HG03565 (cell line): ENCODE measurements at regions not wholly inside any gene's neighbourhood (a gene's known extent, or its start where the extent isn't known, plus 50 kb on each side); places are given as distances from the start of the nearest gene placed in this dataset.

Experiments
- ATAC-seq: cut with Tn5 transposase; IDR thresholded peaks from one replicate; pipeline ENCODE4 v1.9.1; 2021; ENCODE audit warnings: mild to moderate bottlenecking, moderate library complexity; ENCODE audit not compliant: unreplicated experiment

DNA sequence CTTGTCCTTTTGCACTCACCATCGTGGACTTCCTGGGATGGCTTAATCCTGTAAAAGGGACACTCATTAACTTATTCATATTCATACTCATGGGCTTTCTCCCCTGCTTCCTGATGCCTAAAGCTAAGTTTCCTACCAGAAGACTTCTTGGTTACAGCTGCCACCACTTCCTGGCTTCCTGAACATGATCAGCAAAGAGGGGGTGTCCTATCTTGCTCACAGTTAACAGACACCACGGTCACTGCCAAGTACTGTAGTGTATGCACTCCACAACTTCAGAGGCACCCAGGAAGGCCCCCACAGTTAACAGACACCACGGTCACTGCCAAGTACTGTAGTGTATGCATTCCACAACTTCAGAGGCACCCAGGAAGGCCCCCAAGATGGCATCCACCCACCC lies 177.8 kb downstream of the SIPA1L2 start:
- no peak for ATAC-seq

DNA sequence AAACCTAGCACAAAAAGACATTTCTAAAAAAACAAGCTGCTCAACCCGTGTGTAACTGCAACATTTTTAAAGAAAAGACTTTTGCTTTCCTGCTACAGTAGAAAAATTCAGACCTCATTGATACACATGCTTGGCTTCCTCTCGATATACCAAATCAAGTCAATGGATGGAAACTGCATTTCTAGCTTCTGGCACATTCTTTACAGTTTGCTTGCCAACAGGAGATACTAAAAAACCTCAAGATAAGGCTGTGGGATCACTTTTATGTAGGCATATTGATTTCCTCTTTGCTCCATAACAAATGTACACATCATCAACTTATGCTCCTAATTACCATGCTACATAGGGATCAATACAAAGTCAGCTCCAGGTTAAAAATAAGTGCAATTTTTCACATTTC lies 178.4 kb downstream of the SIPA1L2 start:
- ATAC-seq, result no peak

DNA sequence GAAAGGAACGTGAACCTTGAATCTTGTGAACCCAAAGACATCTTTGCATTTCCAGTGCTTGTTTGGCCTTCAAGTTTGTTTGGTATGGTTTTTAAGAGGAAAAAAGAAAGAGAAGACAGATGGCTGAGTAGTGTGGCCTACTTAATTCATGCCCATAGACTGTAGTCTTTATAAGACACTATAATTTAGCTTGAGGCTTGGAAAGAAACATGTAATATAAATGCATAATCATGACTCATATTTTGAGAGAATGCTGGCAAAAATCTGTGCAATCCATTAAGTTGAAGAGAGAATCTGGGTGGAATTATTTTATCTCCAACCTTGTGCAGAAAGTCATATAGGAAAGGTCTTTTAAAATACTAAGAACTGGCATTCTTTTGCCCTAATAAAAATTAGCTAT lies 179.3 kb downstream of the SIPA1L2 start:
- no peak for ATAC-seq

DNA sequence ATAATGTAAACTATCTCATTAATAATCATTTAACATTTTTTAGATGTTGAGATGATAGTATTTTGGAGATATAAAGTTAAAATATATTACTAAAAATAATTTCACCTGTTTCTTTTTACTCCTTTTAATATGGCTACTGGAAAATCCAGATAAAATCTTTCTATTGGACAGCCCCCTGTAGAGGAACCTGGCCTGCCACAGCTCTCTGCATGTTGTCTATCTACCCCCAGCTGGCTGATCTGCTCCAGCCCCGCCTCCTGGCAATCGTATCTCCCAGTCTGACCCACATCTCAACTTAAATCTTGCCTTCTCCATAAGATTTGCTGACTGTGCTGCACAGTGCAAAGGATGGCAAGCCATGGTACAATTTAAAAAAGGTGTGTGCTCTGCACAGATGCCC lies 182.8 kb downstream of the SIPA1L2 start:
- no peak for ATAC-seq

DNA sequence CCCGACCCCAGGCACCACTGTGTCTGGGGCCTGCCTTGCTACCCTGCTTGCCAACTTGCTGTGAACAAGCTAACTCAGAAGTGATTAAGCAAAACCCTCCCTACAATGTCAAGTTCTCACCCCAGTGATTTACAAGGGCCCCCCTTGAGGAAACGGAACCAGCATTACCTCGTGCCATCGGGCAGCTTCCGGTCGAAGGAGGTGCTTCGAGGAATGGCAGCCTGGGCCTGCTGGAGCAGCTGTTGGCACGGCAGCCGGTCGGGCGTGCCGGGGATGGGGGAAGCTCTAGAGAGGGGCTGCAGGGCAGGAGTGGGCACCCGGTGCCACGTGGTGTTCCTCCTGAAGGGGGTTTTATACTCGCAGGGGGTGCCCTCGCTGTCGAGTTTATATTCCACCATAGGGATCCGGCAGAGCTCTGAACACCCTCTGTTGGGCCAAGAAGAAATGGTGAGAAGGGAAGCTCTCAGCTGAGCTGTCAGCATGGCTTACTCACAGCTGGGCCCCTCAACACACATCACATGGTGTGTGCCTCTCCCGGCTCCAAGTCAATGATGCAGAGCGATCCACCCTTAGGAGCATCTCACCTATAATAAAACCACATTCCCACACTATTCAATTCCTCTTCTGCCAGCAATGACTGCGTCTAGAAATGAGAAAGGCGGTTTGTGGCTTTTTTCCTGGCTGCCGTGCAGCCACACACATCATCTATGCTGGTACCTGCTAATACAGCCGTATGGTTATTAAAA lies 184.4 kb downstream of the SIPA1L2 start:
- no peak for ATAC-seq

DNA sequence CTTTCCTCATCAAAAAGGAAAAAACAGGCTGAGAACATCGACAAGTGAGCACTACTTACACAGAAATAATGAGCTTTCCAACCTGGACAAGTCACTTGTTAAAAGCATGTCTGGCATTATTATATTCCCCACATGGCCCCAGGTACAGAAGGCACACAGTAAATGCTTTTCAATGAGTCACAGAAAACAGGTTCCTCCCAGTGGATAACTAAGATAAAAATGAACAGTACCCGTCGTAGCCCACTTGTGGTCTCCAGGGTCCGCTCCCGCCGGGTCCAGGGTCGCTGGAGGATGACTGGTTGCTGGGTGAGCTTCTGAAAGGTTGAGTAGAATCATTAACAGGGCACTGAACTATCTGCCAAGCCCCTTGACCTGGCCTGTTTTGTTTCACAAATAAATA lies 186.6 kb downstream of the SIPA1L2 start:
- ATAC-seq, result no peak

DNA sequence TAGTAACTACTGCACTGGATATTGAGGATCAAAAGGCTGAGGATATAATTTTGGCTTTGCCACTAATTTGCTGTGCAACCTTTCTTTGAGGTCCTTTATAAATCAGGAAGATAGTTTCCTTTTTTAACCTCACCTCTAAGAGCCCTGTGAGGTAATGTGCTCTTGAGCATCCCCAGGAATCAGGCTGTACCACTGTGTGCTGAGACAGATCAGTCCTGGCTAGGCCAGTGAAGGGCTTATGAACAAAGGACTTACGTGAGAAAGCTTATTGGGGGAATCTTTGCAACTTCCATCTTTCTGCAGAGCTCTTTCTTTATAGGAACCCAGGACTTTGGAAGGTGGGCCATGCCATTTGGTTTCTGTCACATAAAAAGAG lies 188.9 kb downstream of the SIPA1L2 start:
- no peak for ATAC-seq

DNA sequence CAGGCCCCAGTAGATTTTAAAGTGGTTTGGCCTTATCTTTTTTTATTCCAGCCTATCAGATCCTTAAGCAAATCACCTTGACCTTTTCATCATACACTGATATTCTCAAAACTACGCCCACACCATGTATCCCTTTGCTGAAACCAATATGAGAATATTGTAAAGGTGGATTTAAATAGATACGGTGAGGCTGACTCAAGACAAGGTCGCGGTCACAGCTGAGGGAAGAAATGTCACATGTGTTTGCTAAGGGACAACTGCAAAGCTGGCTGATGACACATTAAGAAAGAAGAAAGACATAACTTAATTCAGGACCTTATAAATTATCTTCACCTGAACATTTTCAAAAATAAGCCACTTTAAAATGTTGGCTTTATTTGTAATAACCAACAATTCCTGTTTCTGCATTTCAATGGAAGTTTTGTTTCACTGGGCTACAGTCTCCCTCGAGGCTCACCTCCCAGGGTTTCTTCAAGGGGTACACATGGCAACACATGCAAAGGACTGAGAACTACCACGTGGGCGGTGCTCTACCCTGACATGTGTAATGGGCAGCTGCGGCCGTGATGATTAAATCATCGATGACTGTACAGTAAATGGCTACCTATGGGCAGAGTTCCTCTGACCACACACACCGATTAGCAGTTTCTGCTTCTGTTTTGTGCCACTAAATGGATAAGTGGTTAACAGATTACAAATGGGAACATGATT lies 189.5 kb downstream of the SIPA1L2 start:
- ATAC-seq, result peak; percentile 74

DNA sequence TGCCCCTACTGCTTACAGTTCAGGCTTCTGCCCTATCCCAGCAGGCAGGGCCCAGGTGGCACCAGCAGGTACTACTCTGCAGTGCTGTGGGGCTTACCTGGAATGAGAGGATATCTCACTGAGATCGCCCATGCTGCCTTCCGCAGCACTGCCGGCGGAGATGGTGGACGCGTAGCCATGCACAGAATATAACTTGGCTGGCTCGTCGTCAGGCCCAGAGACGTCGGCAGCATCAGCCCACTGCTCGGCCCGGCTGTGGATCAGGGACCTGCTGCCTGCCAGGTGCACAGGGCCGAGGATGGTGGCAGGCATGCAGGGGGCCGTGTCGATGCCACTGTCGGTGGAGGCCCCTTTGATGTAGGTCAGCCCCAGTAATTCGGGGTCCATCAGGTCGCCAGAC lies 190.9 kb downstream of the SIPA1L2 start:
- ATAC-seq, result no peak

DNA sequence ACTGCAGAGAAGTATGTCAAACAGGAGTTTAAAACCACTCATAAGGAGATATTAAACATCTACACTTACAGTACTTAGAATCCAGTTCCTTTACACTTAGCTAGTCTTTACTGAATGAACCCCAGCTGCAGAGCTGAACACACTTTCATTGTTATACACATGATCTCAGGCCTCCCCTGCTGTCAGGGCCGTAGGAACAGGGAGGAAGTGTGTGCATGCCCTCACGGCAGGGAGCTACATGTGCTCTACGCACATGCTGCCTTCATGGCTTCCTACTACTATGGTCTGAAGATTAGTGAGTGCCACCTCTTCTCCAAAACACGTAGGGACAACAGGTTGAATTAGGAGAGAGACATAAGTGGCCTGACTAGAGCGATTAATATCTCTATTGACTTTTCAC lies 191.5 kb downstream of the SIPA1L2 start:
- no peak for ATAC-seq

DNA sequence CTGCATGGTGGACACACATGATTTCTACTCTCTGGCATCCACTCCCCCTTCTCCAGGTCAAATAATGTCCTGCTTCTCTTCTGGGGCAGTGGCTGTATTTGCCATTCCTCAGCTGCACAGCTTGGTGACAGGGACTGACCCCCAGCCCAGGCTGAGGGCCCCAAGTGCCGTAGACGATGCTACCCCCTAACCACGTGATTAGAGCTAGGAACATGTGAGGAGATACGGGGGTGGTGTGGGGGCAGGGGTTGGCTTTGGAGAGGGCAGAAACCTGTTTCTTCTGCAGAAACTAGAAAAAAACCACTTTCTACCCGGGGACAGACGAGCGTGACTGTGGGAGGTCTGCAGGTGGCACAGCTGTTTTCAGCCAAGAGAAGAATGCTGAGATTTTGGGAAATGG lies 192.4 kb downstream of the SIPA1L2 start:
- no peak for ATAC-seq

DNA sequence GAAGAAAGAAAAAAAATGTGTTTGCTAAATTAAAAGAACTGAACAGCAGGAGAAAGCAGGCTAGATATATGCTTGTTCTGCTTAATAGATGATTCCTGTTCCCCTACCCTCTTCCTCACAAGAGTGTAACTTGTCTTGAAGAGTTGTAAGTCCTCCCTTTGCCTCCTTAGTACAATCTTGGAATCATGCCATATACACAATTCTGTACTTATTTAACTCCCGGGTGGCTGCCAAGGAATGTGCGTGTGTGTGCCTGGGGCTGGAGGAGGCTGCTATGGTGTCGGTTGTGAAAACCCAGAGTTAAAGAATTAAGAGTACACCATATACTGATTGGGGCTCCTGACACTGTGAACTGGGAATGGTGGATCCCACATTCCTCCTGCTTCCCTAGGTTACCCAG lies 194.2 kb downstream of the SIPA1L2 start:
- no peak for ATAC-seq

DNA sequence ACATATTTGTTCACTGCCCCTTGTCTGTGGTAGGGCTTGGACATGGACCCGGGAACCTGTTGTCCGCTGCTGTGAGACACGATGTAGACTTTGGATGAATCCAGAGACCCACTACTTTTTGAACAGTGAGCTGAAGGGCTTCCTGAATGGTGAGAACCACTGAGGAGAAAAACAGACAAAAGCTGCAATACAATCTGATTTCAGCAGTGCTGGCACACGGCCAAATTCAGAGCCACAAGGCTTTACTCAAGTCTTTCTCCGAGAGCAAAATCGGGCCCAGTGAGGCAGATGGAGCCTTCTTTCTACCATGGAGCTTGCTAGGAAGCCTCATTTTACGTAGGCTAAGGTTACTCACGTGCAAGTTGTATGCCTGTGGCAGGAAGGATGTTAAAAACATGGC lies 197.6 kb downstream of the SIPA1L2 start:
- no peak for ATAC-seq

DNA sequence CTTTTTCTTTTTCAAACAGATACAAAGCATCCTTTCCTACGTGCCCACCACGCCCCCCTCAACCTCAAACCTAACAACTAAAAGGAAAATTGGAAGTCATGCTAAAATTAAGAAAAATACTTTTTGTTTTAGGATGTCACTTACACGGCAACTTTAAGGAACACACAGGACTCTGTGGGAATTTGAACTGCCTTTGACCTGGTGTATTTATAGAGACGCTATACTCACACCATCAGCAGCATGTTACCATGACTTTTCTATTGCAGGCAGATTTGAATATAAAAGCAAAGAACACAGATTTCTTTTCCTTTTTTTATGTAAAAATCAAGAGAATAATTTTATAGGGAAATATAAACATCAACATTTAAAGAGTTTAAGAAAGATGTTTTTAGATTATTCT lies 198.2 kb downstream of the SIPA1L2 start:
- no peak for ATAC-seq

DNA sequence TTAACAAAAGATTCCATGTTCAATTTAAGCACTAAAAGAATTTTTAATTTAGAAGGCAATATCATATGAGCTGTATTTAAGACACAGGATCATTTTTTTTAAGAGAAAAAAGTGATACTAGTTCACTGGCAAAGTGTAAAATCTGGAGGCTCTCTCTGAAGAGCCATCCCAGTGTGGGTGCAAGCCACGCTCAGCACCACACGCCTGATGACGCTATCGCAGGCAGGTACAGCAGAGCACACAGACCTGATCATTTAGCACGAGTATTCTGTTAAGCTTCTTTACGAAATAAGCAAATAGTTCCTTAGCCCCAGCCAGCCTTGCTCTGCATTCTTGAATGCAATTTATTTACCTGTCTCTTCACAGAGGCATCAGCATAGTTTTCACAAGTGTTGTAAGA lies 198.6 kb downstream of the SIPA1L2 start:
- ATAC-seq, result no peak

DNA sequence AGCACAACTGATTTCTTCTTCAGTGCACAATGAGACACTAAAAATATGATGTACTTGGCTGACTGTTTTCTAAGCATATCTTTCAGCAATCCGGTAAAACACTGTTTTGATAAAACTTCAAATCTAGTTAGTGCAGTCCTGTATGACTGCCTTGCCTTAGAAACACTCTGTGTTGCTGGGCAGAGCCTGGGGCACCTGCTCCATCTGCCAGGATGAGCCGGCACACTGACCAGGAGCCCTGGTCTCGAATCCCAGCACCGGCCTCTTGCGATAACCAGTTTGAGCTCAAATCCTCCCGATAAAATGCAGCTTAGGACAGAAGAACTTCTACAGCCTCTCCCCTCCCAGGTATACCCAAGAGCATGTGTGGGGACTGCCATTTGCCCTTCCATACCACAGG lies 199.5 kb downstream of the SIPA1L2 start:
- ATAC-seq, result no peak

DNA sequence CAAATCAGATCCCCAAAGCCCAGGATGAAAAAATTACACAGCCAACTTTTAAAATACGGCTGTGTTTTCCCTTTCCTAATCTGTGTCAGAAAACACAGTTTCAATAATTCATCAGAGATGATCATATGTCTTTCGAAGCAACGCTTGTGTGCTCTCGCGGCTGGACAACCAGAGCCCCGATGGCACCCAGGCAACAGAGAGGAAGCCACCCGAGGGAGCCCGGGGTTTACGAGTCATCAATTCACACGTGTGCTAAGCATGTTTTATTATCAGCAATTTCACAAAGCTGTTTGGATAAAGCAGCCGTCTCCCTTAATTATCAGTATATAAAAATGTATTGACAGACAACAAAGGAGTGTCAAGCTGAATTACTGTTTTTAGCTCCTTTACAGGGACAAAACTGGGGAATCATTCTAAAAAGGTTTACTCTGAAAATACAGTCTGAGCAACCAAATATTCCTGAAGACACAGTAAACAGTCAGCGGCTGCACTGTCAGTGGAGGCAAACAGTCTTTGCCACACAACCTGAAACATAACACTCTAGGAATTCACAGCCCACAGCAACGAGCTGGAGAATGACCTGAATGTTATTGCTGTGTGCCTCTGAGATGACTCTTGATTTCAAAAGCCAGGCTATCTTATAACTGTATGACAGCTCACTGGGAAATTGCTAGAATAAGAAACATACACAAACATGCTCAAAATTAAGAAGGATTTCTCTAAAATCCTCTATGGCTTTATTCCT lies 201.0 kb downstream of the SIPA1L2 start:
- no peak for ATAC-seq

DNA sequence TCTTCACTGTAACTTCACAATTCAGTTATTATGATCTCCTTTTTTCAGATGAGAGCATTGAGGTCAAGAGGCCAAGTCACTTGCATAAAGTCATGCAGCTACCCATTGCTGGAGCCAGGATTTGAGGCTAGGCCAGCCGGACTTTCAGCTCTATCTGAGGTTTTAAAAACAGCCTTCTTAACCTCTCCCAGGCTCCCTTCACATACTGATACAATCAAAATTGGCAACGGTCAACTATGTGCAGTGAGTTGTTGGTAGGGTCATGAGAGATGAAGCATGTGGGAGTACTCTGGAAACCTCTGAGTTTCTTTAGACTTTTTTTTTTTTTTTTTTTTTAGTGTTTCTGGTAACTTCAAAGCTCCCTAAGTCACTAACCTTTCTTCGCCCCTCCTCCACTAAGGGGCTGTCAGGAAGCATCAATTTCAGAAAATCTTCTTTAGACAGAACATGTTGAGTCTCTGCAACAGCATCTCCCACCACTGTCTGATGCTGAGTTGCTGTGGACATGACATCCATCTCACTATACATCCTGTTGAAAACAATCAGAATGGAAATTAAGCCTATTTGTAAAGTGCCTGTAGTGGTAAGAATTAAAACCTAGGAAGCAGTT lies 201.8 kb downstream of the SIPA1L2 start:
- no peak for ATAC-seq

DNA sequence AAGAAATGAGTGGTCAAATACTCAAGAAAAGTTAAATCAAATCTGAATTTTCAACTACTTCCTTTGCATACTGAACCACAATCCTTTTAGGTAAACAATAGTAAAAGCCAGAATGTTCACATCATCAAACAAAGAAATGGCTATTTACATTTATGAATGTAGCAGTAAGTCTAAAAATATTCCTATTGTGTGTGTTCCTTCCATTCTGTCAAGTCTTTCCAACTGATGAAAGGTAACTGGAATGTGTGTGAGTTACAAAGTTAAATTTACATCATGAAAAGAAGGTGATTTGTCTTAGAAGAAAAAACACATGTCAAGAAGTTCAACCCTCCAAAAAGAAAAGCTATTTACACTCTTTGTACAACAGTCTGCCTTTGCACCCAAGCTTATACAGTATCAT lies 203.1 kb downstream of the SIPA1L2 start:
- ATAC-seq, result no peak

DNA sequence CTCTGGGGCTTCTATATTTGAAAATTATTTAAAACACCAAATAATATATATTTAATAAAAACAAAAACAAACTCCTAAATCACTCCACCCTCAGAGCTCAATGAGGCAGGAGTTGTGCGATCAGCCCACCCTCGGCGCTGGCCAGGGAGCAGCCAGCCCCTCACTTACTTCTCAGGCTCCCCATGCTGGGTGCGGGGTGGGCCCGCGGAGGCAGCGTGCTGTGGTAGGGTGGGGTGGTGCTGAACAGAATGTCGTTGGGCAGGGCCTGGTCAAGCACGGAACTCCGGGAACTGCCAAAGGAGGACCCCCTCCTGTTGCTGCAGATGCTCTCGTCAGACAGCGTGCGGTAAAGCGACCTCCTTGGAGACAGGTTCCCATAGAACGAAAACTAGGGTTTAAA lies 204.5 kb downstream of the SIPA1L2 start:
- no peak for ATAC-seq

DNA sequence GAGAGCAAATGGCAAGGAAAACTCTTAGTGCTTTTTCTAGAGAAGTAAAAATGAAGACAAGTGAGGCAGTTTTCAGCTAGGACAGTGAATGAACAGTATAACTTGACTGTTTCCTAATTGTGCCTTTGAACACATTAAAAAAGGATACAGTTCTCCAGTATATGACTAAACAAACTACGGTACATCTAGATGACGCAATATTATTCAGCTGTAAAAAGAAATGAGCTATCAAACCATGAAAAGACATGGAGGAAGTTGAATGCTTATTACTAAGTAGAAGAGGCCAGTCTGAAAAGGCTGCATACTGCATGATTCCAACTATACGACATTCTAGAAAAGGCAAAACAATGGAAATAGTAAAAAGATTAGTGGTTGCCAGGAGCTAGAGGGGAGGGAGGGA lies 206.3 kb downstream of the SIPA1L2 start:
- ATAC-seq, result no peak

DNA sequence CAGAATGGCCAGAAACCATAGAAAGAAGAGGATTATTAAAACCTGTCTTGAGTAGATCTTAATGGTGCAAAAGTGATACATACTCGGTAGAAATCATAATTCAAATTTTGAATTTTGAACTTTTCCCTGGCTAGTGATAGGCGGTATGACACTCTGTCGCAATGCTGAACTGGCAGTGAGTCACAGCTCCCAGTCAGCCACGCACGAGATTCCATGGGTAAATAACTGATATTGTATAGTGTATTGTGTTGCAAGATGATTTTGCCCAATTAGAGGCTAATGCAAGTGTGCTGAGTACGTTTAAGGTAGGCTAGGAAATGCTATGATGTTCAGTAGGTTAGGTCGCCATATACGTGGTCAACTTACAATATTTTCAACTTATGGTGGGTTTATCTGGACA lies 207.0 kb downstream of the SIPA1L2 start:
- ATAC-seq, result no peak
